Panc1 (cell line): ENCODE measurements at regions not wholly inside any gene's neighbourhood (a gene's known extent, or its start where the extent isn't known, plus 50 kb on each side); places are given as distances from the start of the nearest gene placed in this dataset.

Experiments
- ATAC-seq: fragments of 200-7000 bp; cut with Tn5 transposase; 2 replicates; pipeline ENCODE4 v1.9.1; 2020; ENCODE audit warnings: mild to moderate bottlenecking, moderate library complexity
- BruUV-seq: library from RNA; stranded (reverse); fragments of 400-500 nt; replicated peaks from 2 replicates; lab custom pipeline; 2021; lab: Mats Ljungman, UMichigan
- CTCF ChIA-PET: fragments of 300-600 bp; sonication (Branson Sonifier 250); formaldehyde crosslinking; loops from one replicate; lab custom pipeline; 2022; ENCODE audit warnings: antibody characterized with exemption; lab: Charles Lee
- POLR2A ChIA-PET: fragments of 300-600 bp; sonication (Branson Sonifier 250); formaldehyde crosslinking; loops from one replicate; lab custom pipeline; 2022; ENCODE audit warnings: antibody characterized with exemption; lab: Charles Lee
- DNase-seq: peaks from one replicate; pipeline ENCODE4 v3.0.0-alpha.2; 2010; ENCODE audit warnings: low read depth, low spot score
- H3K27ac ChIP-seq: 2 replicates; pipeline ENCODE4 v1.5.1; 2011; ENCODE audit warnings: mild to moderate bottlenecking, low read length, inconsistent platforms
- H3K27me3 ChIP-seq: fragments of 200-500 bp; sonication (Bioruptor generic); 2 replicates; pipeline ENCODE4 v1.6.0; 2014; ENCODE audit warnings: low read length, inconsistent platforms; ENCODE audit not compliant: control insufficient read depth, insufficient read depth
- H3K36me3 ChIP-seq: fragments of 200-500 bp; sonication (Bioruptor generic); 2 replicates; pipeline ENCODE4 v1.5.1; 2014; ENCODE audit warnings: inconsistent platforms, mild to moderate bottlenecking, low read length, moderate library complexity; ENCODE audit not compliant: control insufficient read depth, insufficient read depth
- H3K4me1 ChIP-seq: 2 replicates; pipeline ENCODE4 v1.5.1; 2011; ENCODE audit warnings: inconsistent platforms, mild to moderate bottlenecking, low read length, moderate library complexity; ENCODE audit not compliant: control insufficient read depth, insufficient read depth
- H3K4me3 ChIP-seq, 2 experiments: 2 replicates each; pipeline ENCODE4 v1.5.1; 2011 to 2012; ENCODE audit warnings: low read depth in 2 of 2, low read length in 2 of 2, mild to moderate bottlenecking in 2 of 2, inconsistent platforms in 1 of 2, moderate library complexity in 1 of 2
- H3K9me3 ChIP-seq: fragments of 200-500 bp; sonication (Bioruptor generic); 2 replicates; pipeline ENCODE4 v1.5.1; 2014; ENCODE audit warnings: low read depth, mild to moderate bottlenecking, inconsistent platforms, low read length, moderate library complexity; ENCODE audit not compliant: control insufficient read depth, insufficient read depth
- CTCF ChIP-seq: fragments of 450-650 bp; IDR thresholded peaks from 2 replicates; pipeline ENCODE4 v1.5.1; 2017; ENCODE audit warnings: mild to moderate bottlenecking
- POLR2AphosphoS5 ChIP-seq: IDR thresholded peaks from 2 replicates; pipeline ENCODE4 v1.6.1; 2012; ENCODE audit warnings: mild to moderate bottlenecking, low read depth, low read length, moderate library complexity
- REST ChIP-seq, 2 experiments: IDR thresholded peaks; 2 replicates each; pipeline ENCODE4 v1.6.1; 2011 to 2012; ENCODE audit warnings: low read depth in 2 of 2, control low read depth in 1 of 2, low read length in 1 of 2, mild to moderate bottlenecking in 1 of 2, moderate library complexity in 1 of 2; ENCODE audit not compliant: insufficient read depth in 1 of 2
- SIN3A ChIP-seq: IDR thresholded peaks from 2 replicates; pipeline ENCODE4 v1.6.1; 2012; ENCODE audit warnings: low read depth, mild to moderate bottlenecking, low read length, moderate library complexity, borderline replicate concordance; ENCODE audit not compliant: insufficient read depth
- TCF7L2 ChIP-seq: IDR thresholded peaks from 2 replicates; pipeline ENCODE4 v1.6.1; 2011; ENCODE audit warnings: mild to moderate bottlenecking, low read depth, low read length, inconsistent platforms
- in situ Hi-C: cut with HindIII; loops from 2 replicates; pipeline ENCODE4 v1.10.0; 2016; ENCODE audit warnings: low sequenced_read_pairs, low pct_unique_long_range_greater_than_20kb
- intact Hi-C: fragments of 100-400 bp; cut with micrococcal nuclease; formaldehyde crosslinking; loops from one replicate; pipeline ENCODE4 v1.10.0; 2022; ENCODE audit not compliant: unreplicated experiment

GRCh38 chr18:78126536-78126935 lies 853.1 kb upstream of the SALL3 start:
- ChIA-PET CTCF (no interaction called here), POLR2A (no interaction called here)
- Histone ChIP-seq H3K4me1 (no peaks in the 10 kb centered on the region), H3K27ac (no peak overlapping the region), H3K27me3 (no peaks in the 10 kb centered on the region), H3K4me3 (no peak overlapping the region), H3K9me3 (0 out of 2 replicates have a peak, but pooled peaks cover 3% of the 10 kb centered on the region), H3K36me3 (no peaks in the 10 kb centered on the region)
- no peak for ATAC-seq
- no peak for DNase-seq
- in situ Hi-C loops: no loop called here
- no peak for TF ChIP-seq SIN3A
- TF ChIP-seq TCF7L2: no peak
- no peak for TF ChIP-seq POLR2AphosphoS5
- no peak for TF ChIP-seq REST (IDR thresholded peaks at IDR 0.05; ENCODE audit: insufficient read depth in 1 of 2, low read depth in 2 of 2, low read length in 1 of 2)
- TF ChIP-seq CTCF: no peak
- intact Hi-C loops: no loop called here
- no TSS peak for BruUV-seq

DNA sequence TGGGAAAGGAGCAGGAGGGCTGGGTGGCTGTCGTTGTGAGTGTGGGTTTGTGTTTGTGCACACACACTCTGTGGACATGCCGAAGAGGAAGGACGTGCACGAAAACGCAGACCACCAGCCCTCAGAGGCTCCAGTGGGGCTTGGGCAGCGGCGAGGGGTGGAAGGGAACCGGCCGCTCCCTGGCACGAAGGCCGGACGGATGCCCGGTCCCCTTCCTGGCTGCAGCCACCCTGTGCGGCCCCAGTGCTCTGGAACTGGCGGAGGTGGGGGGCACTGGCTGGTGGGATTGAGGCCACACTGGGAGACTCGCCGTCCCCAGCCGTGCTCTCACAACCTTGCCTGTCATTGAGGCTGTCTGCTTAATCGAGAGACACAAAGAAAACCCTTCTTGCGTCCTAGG lies 852.6 kb upstream of the SALL3 start:
- CTCF ChIA-PET: no interaction called here
- ATAC-seq: no peak
- no peaks in the 10 kb centered on the region for H3K36me3 ChIP-seq
- no peak for DNase-seq
- POLR2A ChIA-PET: no interaction called here
- TF ChIP-seq POLR2AphosphoS5: no peak
- no peaks in the 10 kb centered on the region for H3K27me3 ChIP-seq
- H3K4me3 ChIP-seq: no peak overlapping the region
- intact Hi-C loops: no loop called here
- H3K9me3 ChIP-seq: 0 out of 2 replicates have a peak, but pooled peaks cover 3% of the 10 kb centered on the region
- no peak overlapping the region for H3K27ac ChIP-seq
- no peaks in the 10 kb centered on the region for H3K4me1 ChIP-seq
- no TSS peak for BruUV-seq
- in situ Hi-C loops: no loop called here

DNA sequence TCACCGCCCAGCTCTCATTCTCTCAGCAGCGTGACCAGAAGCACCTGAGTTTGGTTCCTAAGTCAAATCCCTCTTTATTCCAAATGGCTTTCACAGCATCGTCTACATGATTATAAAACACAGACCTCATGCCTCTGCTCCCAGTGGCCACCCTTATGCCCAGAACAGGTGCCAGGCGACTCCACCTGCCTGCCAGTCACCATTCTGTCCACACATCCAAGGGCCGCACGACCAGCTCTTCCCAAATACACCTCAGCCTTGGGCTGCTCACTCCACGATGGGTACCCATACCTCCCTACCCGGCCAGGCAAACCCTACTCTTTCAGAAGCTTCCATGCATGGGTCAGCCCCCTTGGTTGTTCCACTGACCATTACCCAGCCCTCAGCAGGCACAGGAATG lies 851.6 kb upstream of the SALL3 start:
- in situ Hi-C loops: no loop called here
- BruUV-seq: no TSS peak
- DNase-seq (no peak), ATAC-seq (no peak)
- TF ChIP-seq REST (IDR thresholded peaks at IDR 0.05; ENCODE audit: insufficient read depth in 1 of 2, low read depth in 2 of 2, low read length in 1 of 2) (no peak), POLR2AphosphoS5 (no peak), TCF7L2 (no peak), SIN3A (no peak)
- Histone ChIP-seq H3K4me1 (no peaks in the 10 kb centered on the region), H3K36me3 (no peaks in the 10 kb centered on the region), H3K4me3 (no peak overlapping the region), H3K27ac (no peak overlapping the region), H3K27me3 (no peaks in the 10 kb centered on the region), H3K9me3 (0 out of 2 replicates have a peak, but pooled peaks cover 3% of the 10 kb centered on the region)
- POLR2A ChIA-PET: no interaction called here
- CTCF ChIA-PET: no interaction called here
- intact Hi-C loops: no loop called here
